Muscle of leg (tissue), 3 donors: ENCODE measurements at regions not wholly inside any gene's neighbourhood (a gene's known extent, or its start where the extent isn't known, plus 50 kb on each side); places are given as distances from the start of the nearest gene placed in this dataset.
"Not testable (repeated sequence)": the region's sequence is repeated elsewhere in the genome, so short reads cannot be mapped to it uniquely, and the experiment has no call there.

Experiments
- DNase-seq: peaks from one replicate; pipeline ENCODE4 v3.0.0; 2013
- H3K27ac ChIP-seq: one replicate; pipeline ENCODE4 v1.5.1; 2013; ENCODE audit warnings: mild to moderate bottlenecking, low read length, control low read depth
- H3K27me3 ChIP-seq: one replicate; pipeline ENCODE4 v1.6.1; 2013; ENCODE audit warnings: low read length; ENCODE audit not compliant: control insufficient read depth, insufficient read depth
- H3K36me3 ChIP-seq: one replicate; pipeline ENCODE4 v1.6.1; 2013; ENCODE audit warnings: low read length; ENCODE audit not compliant: control insufficient read depth, insufficient read depth
- H3K4me1 ChIP-seq: one replicate; pipeline ENCODE4 v1.6.1; 2013; ENCODE audit warnings: low read length; ENCODE audit not compliant: control insufficient read depth, insufficient read depth
- H3K4me3 ChIP-seq: one replicate; pipeline ENCODE4 v1.5.1; 2013; ENCODE audit warnings: low read length, control low read depth
- H3K9me3 ChIP-seq: replicated peaks from 2 replicates; pipeline ENCODE4 v1.6.1; 2013; ENCODE audit warnings: low read depth, low read length; ENCODE audit not compliant: control insufficient read depth
- WGBS: methylation state at CpG from one replicate; pipeline ENCODE4 v1.1.5; 2013; ENCODE audit warnings: missing lambda C conversion rate; ENCODE audit not compliant: insufficient coverage; 5-methylcytosine and 5-hydroxymethylcytosine counted together

DNA sequence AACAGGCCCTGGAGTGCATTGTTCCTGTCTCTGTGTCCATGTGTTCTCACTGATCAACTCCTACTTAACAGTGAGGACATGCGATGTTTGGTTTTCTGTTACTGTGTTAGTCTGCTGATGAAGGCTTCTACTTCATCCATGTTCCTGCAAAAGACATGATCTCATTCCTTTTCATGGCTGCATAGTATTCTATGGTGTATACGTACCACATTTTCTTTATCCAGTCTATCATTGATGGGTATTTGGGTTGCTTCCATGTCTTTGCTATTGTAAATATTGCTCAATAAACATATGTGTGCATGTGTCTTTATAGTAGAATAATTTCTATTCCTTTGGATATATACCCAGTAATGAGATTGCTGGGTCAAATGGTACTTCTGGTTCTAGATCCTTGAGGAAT, 537.7 kb upstream of the FSHR start:
- not testable (repeated sequence) for DNase-seq, H3K36me3 ChIP-seq, H3K9me3 ChIP-seq, H3K4me3 ChIP-seq, H3K4me1 ChIP-seq, H3K27ac ChIP-seq, H3K27me3 ChIP-seq
- WGBS: no CpG with 5 or more reads among the region's 2 CpGs

DNA sequence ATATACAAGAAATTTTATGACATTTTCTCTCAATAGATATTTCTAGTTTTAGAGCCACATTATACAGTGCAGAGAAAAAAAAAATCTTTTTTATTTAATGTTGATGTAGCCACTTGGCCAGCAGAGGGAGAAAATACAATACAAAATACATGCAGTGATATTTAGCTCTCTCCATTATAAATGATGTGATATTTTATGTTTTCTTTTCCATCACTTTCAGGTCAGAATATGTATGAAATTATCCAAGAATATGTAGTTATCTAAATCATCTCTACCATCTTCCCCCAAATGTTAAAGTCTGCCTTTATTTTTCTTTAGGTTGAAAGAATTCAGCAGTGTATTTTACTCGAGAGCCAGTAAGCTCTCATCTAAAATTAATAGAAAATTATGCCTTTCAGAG, 533.6 kb upstream of the FSHR start:
- no peaks in the 10 kb centered on the region for H3K9me3 ChIP-seq
- no CpG with 5 or more reads among the region's 1 CpG for WGBS
- no peaks in the 10 kb centered on the region for H3K36me3 ChIP-seq
- no peaks in the 10 kb centered on the region for H3K4me1 ChIP-seq
- H3K27ac ChIP-seq: no peak overlapping the region
- DNase-seq: peak; percentile 49
- H3K4me3 ChIP-seq: no peak overlapping the region
- no peaks in the 10 kb centered on the region for H3K27me3 ChIP-seq

DNA sequence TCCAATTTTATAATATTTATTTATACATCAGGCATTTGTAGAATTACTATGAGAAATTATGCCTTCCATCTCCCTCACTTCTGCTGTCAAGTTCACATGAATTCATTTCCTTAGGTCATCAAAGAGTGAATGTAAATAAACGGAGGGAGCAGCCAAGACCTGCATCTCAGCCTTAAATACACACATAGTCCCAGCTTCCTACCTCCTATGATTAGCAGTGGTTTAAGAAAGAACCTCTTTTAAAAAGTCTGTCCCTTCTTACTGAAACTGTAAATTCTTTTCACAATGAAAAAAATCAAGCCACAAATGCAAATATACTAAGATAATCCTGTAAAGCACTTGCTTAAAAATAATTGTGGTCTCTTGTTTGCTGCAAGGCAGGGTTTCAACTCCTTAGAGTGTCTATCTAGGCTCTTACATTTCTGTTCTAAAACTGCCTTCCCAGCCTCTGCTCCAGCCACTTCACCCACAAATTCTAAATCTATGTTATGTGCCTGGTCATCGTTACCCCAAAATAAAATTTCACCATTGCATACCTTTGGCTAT, 532.7 kb upstream of the FSHR start:
- H3K4me1 ChIP-seq: no peaks in the 10 kb centered on the region
- no peaks in the 10 kb centered on the region for H3K27me3 ChIP-seq
- no peaks in the 10 kb centered on the region for H3K9me3 ChIP-seq
- no peak overlapping the region for H3K4me3 ChIP-seq
- no peak for DNase-seq
- no peak overlapping the region for H3K27ac ChIP-seq
- H3K36me3 ChIP-seq: no peaks in the 10 kb centered on the region
- 90% methylated on average over 1 of the region's 2 CpGs for WGBS

DNA sequence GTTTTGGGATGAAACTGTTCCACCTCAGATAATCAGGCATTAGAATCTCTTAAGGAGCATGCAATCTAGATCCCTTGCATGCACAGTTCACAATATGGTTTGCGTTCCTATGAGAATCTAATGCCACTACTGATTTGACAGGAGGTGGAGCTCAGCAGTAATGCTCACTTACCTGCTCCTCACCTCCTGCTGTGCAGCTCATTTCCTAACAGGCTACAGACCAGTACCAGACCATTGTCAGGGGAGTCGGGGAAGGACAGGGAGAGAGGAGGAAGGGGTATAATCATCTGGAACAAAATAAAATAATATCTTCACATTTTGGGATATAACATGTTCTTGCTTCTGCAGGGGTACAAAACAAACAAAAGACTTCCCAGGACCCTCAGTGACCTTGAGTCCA, 532.0 kb upstream of the FSHR start:
- no peaks in the 10 kb centered on the region for H3K4me1 ChIP-seq
- WGBS: no CpG with 5 or more reads among the region's 2 CpGs
- DNase-seq: no peak
- H3K4me3 ChIP-seq: no peak overlapping the region
- H3K27ac ChIP-seq: no peak overlapping the region
- no peaks in the 10 kb centered on the region for H3K27me3 ChIP-seq
- no peaks in the 10 kb centered on the region for H3K36me3 ChIP-seq
- no peaks in the 10 kb centered on the region for H3K9me3 ChIP-seq

- DNase-seq: no peak
- Histone ChIP-seq H3K4me3 (no peak overlapping the region), H3K9me3 (no peaks in the 10 kb centered on the region), H3K27ac (no peak overlapping the region), H3K36me3 (no peaks in the 10 kb centered on the region), H3K27me3 (no peaks in the 10 kb centered on the region), H3K4me1 (no peaks in the 10 kb centered on the region)
- no CpG with 5 or more reads among the region's 1 CpG for WGBS
Observed at GRCh38 chr2:49677227-49677626, 522.9 kb upstream of the FSHR start.

DNA sequence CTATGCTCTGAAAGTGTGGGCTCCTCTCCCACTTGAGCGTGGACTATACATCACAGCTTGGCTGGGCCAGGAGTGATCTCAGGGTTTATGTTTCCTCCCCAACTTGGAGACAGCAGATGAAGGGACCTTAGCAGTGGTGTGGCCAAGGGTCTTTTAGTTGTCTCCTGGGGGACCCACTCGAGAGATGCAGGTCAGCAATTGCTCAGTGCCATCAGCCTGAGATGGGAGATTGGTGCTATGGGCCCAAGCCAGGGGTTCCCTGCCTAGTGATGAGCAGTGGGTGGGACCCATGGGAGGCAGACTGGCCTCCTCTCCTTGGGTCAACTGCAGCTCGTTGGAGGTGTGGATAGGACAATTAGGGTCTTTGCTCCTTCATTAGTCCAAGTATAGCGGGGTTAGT, 510.5 kb upstream of the FSHR start:
- WGBS: 88% methylated on average over 3 of the region's 4 CpGs
- no peak overlapping the region for H3K27ac ChIP-seq
- H3K9me3 ChIP-seq: peaks cover 2% of the 10 kb centered on the region
- no peak for DNase-seq
- no peaks in the 10 kb centered on the region for H3K27me3 ChIP-seq
- no peaks in the 10 kb centered on the region for H3K36me3 ChIP-seq
- no peak overlapping the region for H3K4me3 ChIP-seq
- no peaks in the 10 kb centered on the region for H3K4me1 ChIP-seq

GRCh38 chr2:49661809-49662208, 507.5 kb upstream of the FSHR start:
- no peaks in the 10 kb centered on the region for H3K4me1 ChIP-seq
- no CpG with 5 or more reads among the region's 1 CpG for WGBS
- DNase-seq: no peak
- no peak overlapping the region for H3K27ac ChIP-seq
- H3K36me3 ChIP-seq: no peaks in the 10 kb centered on the region
- no peak overlapping the region for H3K4me3 ChIP-seq
- peaks cover 2% of the 10 kb centered on the region for H3K9me3 ChIP-seq
- no peaks in the 10 kb centered on the region for H3K27me3 ChIP-seq

DNA sequence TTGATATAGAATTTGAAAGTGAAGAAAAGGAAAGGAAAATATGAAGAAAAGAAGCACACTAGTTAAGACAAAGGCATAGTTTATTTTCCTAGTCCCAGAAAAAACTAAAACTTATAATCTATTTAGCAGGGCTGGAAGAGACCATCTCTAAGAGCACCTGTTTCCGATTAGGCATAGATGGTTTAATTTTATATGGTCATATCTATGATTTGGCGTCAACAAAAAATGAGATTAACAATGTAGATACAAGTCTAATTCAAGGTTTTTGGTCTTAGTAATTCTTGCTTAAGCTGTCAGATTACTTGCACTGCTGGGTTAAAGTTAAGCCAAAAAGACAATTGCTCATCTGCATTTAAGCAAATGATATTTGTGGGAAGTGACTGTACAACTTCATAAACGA, 502.5 kb upstream of the FSHR start:
- Histone ChIP-seq H3K27ac (no peak overlapping the region), H3K36me3 (no peaks in the 10 kb centered on the region), H3K27me3 (no peaks in the 10 kb centered on the region), H3K4me1 (no peaks in the 10 kb centered on the region), H3K4me3 (no peak overlapping the region), H3K9me3 (no peaks in the 10 kb centered on the region)
- no CpG with 5 or more reads among the region's 3 CpGs for whole genome bisulfite sequencing
- DNase-seq: no peak

DNA sequence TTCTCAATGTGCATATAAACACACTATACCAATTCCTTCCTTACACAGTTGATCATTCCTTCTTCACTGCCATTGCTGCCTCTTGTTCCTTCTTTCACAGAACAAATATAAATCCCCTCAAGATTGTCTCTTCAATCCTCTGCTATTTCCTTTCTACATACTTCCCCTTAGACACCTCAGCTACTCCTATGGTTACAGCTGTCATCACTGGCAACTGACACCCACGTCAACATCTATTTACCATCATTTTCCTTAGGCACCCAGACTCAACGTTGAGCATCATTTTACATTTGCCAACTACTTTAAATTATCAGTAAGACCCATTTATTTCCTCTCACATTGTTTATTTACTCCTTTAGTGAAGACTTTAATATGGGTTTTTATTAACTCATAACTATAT, 488.8 kb upstream of the FSHR start:
- Histone ChIP-seq H3K27me3 (no peaks in the 10 kb centered on the region), H3K4me1 (no peaks in the 10 kb centered on the region), H3K36me3 (no peaks in the 10 kb centered on the region), H3K4me3 (no peak overlapping the region), H3K27ac (no peak overlapping the region), H3K9me3 (no peaks in the 10 kb centered on the region)
- WGBS: 86% methylated on average over 1 of the region's 2 CpGs
- no peak for DNase-seq

DNA sequence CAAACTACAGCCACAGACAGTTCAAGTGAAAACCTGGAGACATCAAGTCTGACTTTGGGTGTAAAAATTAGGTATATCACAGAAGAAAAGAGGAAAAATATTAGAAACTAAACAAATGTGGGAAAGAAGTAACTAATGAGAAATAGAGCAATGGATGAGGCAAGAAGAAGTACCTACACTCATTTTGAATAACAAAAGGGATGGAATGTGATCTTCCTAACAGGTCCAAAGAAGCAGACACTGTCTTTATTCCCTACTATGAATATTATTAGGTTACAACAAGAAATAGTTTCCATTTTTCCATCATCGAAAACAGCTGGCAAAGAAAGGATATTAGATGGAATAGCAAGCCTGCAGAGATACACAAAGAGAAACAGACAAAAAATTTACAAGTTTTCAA, 486.3 kb upstream of the FSHR start:
- no peak overlapping the region for H3K4me3 ChIP-seq
- no peak for DNase-seq
- H3K27me3 ChIP-seq: no peaks in the 10 kb centered on the region
- no peak overlapping the region for H3K27ac ChIP-seq
- no peaks in the 10 kb centered on the region for H3K9me3 ChIP-seq
- no peaks in the 10 kb centered on the region for H3K4me1 ChIP-seq
- no CpG with 5 or more reads among the region's 1 CpG for WGBS
- H3K36me3 ChIP-seq: no peaks in the 10 kb centered on the region

GRCh38 chr2:49621016-49621415, 466.7 kb upstream of the FSHR start:
- Histone ChIP-seq H3K27me3 (no peaks in the 10 kb centered on the region), H3K27ac (no peak overlapping the region), H3K4me3 (no peak overlapping the region), H3K9me3 (no peaks in the 10 kb centered on the region), H3K4me1 (no peaks in the 10 kb centered on the region), H3K36me3 (no peaks in the 10 kb centered on the region)
- DNase-seq: no peak
- 60% methylated on average over 1 of the region's 2 CpGs for WGBS
